ENCODE measurements at regions not wholly inside any gene's neighbourhood (a gene's known extent, or its start where the extent isn't known, plus 50 kb on each side); places are given as distances from the start of the nearest gene placed in this dataset.
"Not testable (repeated sequence)": the region's sequence is repeated elsewhere in the genome, so short reads cannot be mapped to it uniquely, and the experiment has no call there.

- in situ Hi-C loops (cut with MboI; ENCODE audit: low sequenced_read_pairs): no loop called here
These were observed 488.4 kb upstream of the JAG1 start for GRCh38 chr20:11162026-11162775.

- in situ Hi-C loops (cut with MboI; ENCODE audit: low sequenced_read_pairs): no loop called here
These were observed 492.0 kb upstream of the JAG1 start for GRCh38 chr20:11165789-11166188.

GRCh38 chr20:11166712-11167111 lies 492.9 kb upstream of the JAG1 start:
- in situ Hi-C loops (cut with MboI; ENCODE audit: low sequenced_read_pairs): no loop called here

- in situ Hi-C loops (cut with MboI; ENCODE audit: low sequenced_read_pairs): no loop called here
These were observed 494.2 kb upstream of the JAG1 start for GRCh38 chr20:11168026-11168425.

GRCh38 chr20:11170025-11170424 lies 496.2 kb upstream of the JAG1 start:
- in situ Hi-C loops (cut with MboI; ENCODE audit: low sequenced_read_pairs): no loop called here

GRCh38 chr20:11170565-11170964 lies 496.8 kb upstream of the JAG1 start:
- in situ Hi-C loops (cut with MboI; ENCODE audit: low sequenced_read_pairs): no loop called here

- in situ Hi-C loops (cut with MboI; ENCODE audit: low sequenced_read_pairs): no loop called here
These were observed 499.1 kb upstream of the JAG1 start for GRCh38 chr20:11172881-11173280.

GRCh38 chr20:11173916-11174315 lies 500.1 kb upstream of the JAG1 start:
- in situ Hi-C loops (cut with MboI; ENCODE audit: low sequenced_read_pairs): no loop called here

- in situ Hi-C loops (cut with MboI; ENCODE audit: low sequenced_read_pairs): no loop called here
These were observed 501.1 kb upstream of the JAG1 start for GRCh38 chr20:11174861-11175260.

- in situ Hi-C loops (cut with MboI; ENCODE audit: low sequenced_read_pairs): no loop called here
These were observed 502.6 kb upstream of the JAG1 start for GRCh38 chr20:11176431-11176830.

- in situ Hi-C loops (cut with MboI; ENCODE audit: low sequenced_read_pairs): no loop called here
These were observed 505.3 kb upstream of the JAG1 start for GRCh38 chr20:11178946-11179654.

GRCh38 chr20:11180186-11180585 lies 506.4 kb upstream of the JAG1 start:
- in situ Hi-C loops (cut with MboI; ENCODE audit: low sequenced_read_pairs): no loop called here

- in situ Hi-C loops (cut with MboI; ENCODE audit: low sequenced_read_pairs): not testable (repeated sequence)
These were observed 507.3 kb upstream of the JAG1 start for GRCh38 chr20:11181129-11181528.

GRCh38 chr20:11181966-11182365 lies 508.2 kb upstream of the JAG1 start:
- in situ Hi-C loops (cut with MboI; ENCODE audit: low sequenced_read_pairs): no loop called here

GRCh38 chr20:11182720-11183119 lies 508.9 kb upstream of the JAG1 start:
- in situ Hi-C loops (cut with MboI; ENCODE audit: low sequenced_read_pairs): no loop called here

- in situ Hi-C loops (cut with MboI; ENCODE audit: low sequenced_read_pairs): no loop called here
These were observed 512.7 kb upstream of the JAG1 start for GRCh38 chr20:11186301-11187008.

- in situ Hi-C loops (cut with MboI; ENCODE audit: low sequenced_read_pairs): no loop called here
These were observed 515.2 kb upstream of the JAG1 start for GRCh38 chr20:11188843-11189603.

GRCh38 chr20:11190741-11191140 lies 516.9 kb upstream of the JAG1 start:
- in situ Hi-C loops (cut with MboI; ENCODE audit: low sequenced_read_pairs): no loop called here

GRCh38 chr20:11192106-11192505 lies 518.3 kb upstream of the JAG1 start:
- in situ Hi-C loops (cut with MboI; ENCODE audit: low sequenced_read_pairs): no loop called here

GRCh38 chr20:11193241-11193640 lies 519.4 kb upstream of the JAG1 start:
- in situ Hi-C loops (cut with MboI; ENCODE audit: low sequenced_read_pairs): no loop called here

GRCh38 chr20:11195169-11195568 lies 521.4 kb upstream of the JAG1 start:
- in situ Hi-C loops (cut with MboI; ENCODE audit: low sequenced_read_pairs): no loop called here
